ENCODE measurements at regions not wholly inside any gene's neighbourhood (a gene's known extent, or its start where the extent isn't known, plus 50 kb on each side); places are given as distances from the start of the nearest gene placed in this dataset.

- Histone ChIP-seq H2BK120ac (ENCODE audit: low read depth, low read length) (no peak overlapping the region), H2AK5ac (ENCODE audit: low read length, severe bottlenecking) (no peak overlapping the region), H2BK5ac (ENCODE audit: low read depth, low read length, poor library complexity, severe bottlenecking) (no peak overlapping the region), H3K4me1 (ENCODE audit: control insufficient read depth, insufficient read depth, low read depth, low read length) (no peaks in the 10 kb centered on the region), H3K9me3 (ENCODE audit: control insufficient read depth, low read length) (no peaks in the 10 kb centered on the region), H3K4me3 (ENCODE audit: insufficient read depth in 1 of 2, low read depth in 1 of 2, low read length in 2 of 2) (no peak overlapping the region), H3K27ac (ENCODE audit: low read length, poor library complexity, severe bottlenecking) (no peak overlapping the region), H3K36me3 (ENCODE audit: control insufficient read depth in 1 of 2, insufficient read depth in 2 of 2, low read depth in 1 of 2, low read length in 2 of 2) (no peaks in the 10 kb centered on the region), H4K91ac (ENCODE audit: low read length) (no peak overlapping the region), H3K4ac (ENCODE audit: low read depth in 1 of 2, low read length in 2 of 2) (no peak overlapping the region), H3K18ac (ENCODE audit: low read depth in 1 of 2, low read length in 2 of 2) (peak overlapping the region in 1 of 2 experiments; percentile 25), H2BK12ac (ENCODE audit: low read length in 2 of 2) (no peak overlapping the region), H4K8ac (ENCODE audit: low read length) (no peak overlapping the region), H2AFZ (ENCODE audit: low read depth, low read length) (no peak overlapping the region), H3K23ac (ENCODE audit: low read length in 2 of 2) (no peak overlapping the region), H3K4me2 (ENCODE audit: low read length, poor library complexity, severe bottlenecking) (no peak overlapping the region), H3K27me3 (ENCODE audit: control insufficient read depth in 1 of 2, insufficient read depth in 1 of 2, low read length in 2 of 2) (peaks cover 0 to 7% of the 10 kb centered on the region in 2 experiments), H2BK15ac (ENCODE audit: low read depth, poor library complexity, severe bottlenecking) (no peak overlapping the region), H3K14ac (ENCODE audit: low read length in 2 of 2) (no peak overlapping the region), H3K79me1 (replicated peaks; ENCODE audit: low read length, poor library complexity, severe bottlenecking) (no peaks in the 10 kb centered on the region), H3K9ac (ENCODE audit: low read length) (no peak overlapping the region)
- 62% methylated on average over 5 of the region's 5 CpGs for WGBS
- DNase-seq: no peak
Observed at GRCh38 chr18:57915865-57916582, 112.9 kb upstream of the ATP8B1 start.

GRCh38 chr18:57915248-57915647 lies 112.1 kb upstream of the ATP8B1 start:
- H3K18ac ChIP-seq (ENCODE audit: low read depth in 1 of 2, low read length in 2 of 2): no peak overlapping the region
- WGBS: 100% methylated on average over 1 of the region's 2 CpGs
- H2BK120ac ChIP-seq (ENCODE audit: low read depth, low read length): no peak overlapping the region
- H3K27me3 ChIP-seq (ENCODE audit: control insufficient read depth in 1 of 2, insufficient read depth in 1 of 2, low read length in 2 of 2): peaks cover 0 to 7% of the 10 kb centered on the region in 2 experiments
- H4K91ac ChIP-seq (ENCODE audit: low read length): no peak overlapping the region
- no peaks in the 10 kb centered on the region for H3K9me3 ChIP-seq (ENCODE audit: control insufficient read depth, low read length)
- peak; percentile 14 for DNase-seq
- no peak overlapping the region for H3K14ac ChIP-seq (ENCODE audit: low read length in 2 of 2)
- H2AFZ ChIP-seq (ENCODE audit: low read depth, low read length): no peak overlapping the region
- no peaks in the 10 kb centered on the region for H3K4me1 ChIP-seq (ENCODE audit: control insufficient read depth, insufficient read depth, low read depth, low read length)
- no peaks in the 10 kb centered on the region for H3K36me3 ChIP-seq (ENCODE audit: control insufficient read depth in 1 of 2, insufficient read depth in 2 of 2, low read depth in 1 of 2, low read length in 2 of 2)
- H3K4ac ChIP-seq (ENCODE audit: low read depth in 1 of 2, low read length in 2 of 2): no peak overlapping the region
- H2BK5ac ChIP-seq (ENCODE audit: low read depth, low read length, poor library complexity, severe bottlenecking): no peak overlapping the region
- no peak overlapping the region for H3K23ac ChIP-seq (ENCODE audit: low read length in 2 of 2)
- H2BK12ac ChIP-seq (ENCODE audit: low read length in 2 of 2): no peak overlapping the region
- no peak overlapping the region for H2BK15ac ChIP-seq (ENCODE audit: low read depth, poor library complexity, severe bottlenecking)
- no peak overlapping the region for H3K4me3 ChIP-seq (ENCODE audit: insufficient read depth in 1 of 2, low read depth in 1 of 2, low read length in 2 of 2)
- no peaks in the 10 kb centered on the region for H3K79me1 ChIP-seq (replicated peaks; ENCODE audit: low read length, poor library complexity, severe bottlenecking)
- no peak overlapping the region for H3K9ac ChIP-seq (ENCODE audit: low read length)
- no peak overlapping the region for H3K4me2 ChIP-seq (ENCODE audit: low read length, poor library complexity, severe bottlenecking)
- no peak overlapping the region for H2AK5ac ChIP-seq (ENCODE audit: low read length, severe bottlenecking)
- no peak overlapping the region for H4K8ac ChIP-seq (ENCODE audit: low read length)
- H3K27ac ChIP-seq (ENCODE audit: low read length, poor library complexity, severe bottlenecking): no peak overlapping the region

- Histone ChIP-seq H2AK5ac (ENCODE audit: low read length, severe bottlenecking) (no peak overlapping the region), H2BK5ac (ENCODE audit: low read depth, low read length, poor library complexity, severe bottlenecking) (no peak overlapping the region), H2BK15ac (ENCODE audit: low read depth, poor library complexity, severe bottlenecking) (no peak overlapping the region), H3K18ac (ENCODE audit: low read depth in 1 of 2, low read length in 2 of 2) (no peak overlapping the region), H3K9me3 (ENCODE audit: control insufficient read depth, low read length) (no peaks in the 10 kb centered on the region), H3K36me3 (ENCODE audit: control insufficient read depth in 1 of 2, insufficient read depth in 2 of 2, low read depth in 1 of 2, low read length in 2 of 2) (no peaks in the 10 kb centered on the region), H4K8ac (ENCODE audit: low read length) (no peak overlapping the region), H4K91ac (ENCODE audit: low read length) (no peak overlapping the region), H3K27ac (ENCODE audit: low read length, poor library complexity, severe bottlenecking) (no peak overlapping the region), H2AFZ (ENCODE audit: low read depth, low read length) (no peak overlapping the region), H2BK120ac (ENCODE audit: low read depth, low read length) (no peak overlapping the region), H3K79me1 (replicated peaks; ENCODE audit: low read length, poor library complexity, severe bottlenecking) (no peaks in the 10 kb centered on the region), H3K4me2 (ENCODE audit: low read length, poor library complexity, severe bottlenecking) (no peak overlapping the region), H3K9ac (ENCODE audit: low read length) (no peak overlapping the region), H3K4me3 (ENCODE audit: insufficient read depth in 1 of 2, low read depth in 1 of 2, low read length in 2 of 2) (no peak overlapping the region), H3K4me1 (ENCODE audit: control insufficient read depth, insufficient read depth, low read depth, low read length) (no peaks in the 10 kb centered on the region), H2BK12ac (ENCODE audit: low read length in 2 of 2) (no peak overlapping the region), H3K27me3 (ENCODE audit: control insufficient read depth in 1 of 2, insufficient read depth in 1 of 2, low read length in 2 of 2) (peaks cover 0 to 13% of the 10 kb centered on the region in 2 experiments), H3K4ac (ENCODE audit: low read depth in 1 of 2, low read length in 2 of 2) (no peak overlapping the region), H3K23ac (ENCODE audit: low read length in 2 of 2) (no peak overlapping the region), H3K14ac (ENCODE audit: low read length in 2 of 2) (no peak overlapping the region)
- WGBS: 95% methylated on average over 5 of the region's 5 CpGs
- no peak for DNase-seq
Observed at GRCh38 chr18:57913686-57914085, 110.6 kb upstream of the ATP8B1 start.

GRCh38 chr18:57910817-57911216 lies 107.7 kb upstream of the ATP8B1 start:
- Histone ChIP-seq H2AFZ (ENCODE audit: low read depth, low read length) (no peak overlapping the region), H3K79me1 (replicated peaks; ENCODE audit: low read length, poor library complexity, severe bottlenecking) (no peaks in the 10 kb centered on the region), H2BK5ac (ENCODE audit: low read depth, low read length, poor library complexity, severe bottlenecking) (no peak overlapping the region), H3K14ac (ENCODE audit: low read length in 2 of 2) (no peak overlapping the region), H2BK15ac (ENCODE audit: low read depth, poor library complexity, severe bottlenecking) (no peak overlapping the region), H3K4me2 (ENCODE audit: low read length, poor library complexity, severe bottlenecking) (no peak overlapping the region), H3K27ac (ENCODE audit: low read length, poor library complexity, severe bottlenecking) (no peak overlapping the region), H4K8ac (ENCODE audit: low read length) (no peak overlapping the region), H3K4me1 (ENCODE audit: control insufficient read depth, insufficient read depth, low read depth, low read length) (no peaks in the 10 kb centered on the region), H3K18ac (ENCODE audit: low read depth in 1 of 2, low read length in 2 of 2) (no peak overlapping the region), H4K91ac (ENCODE audit: low read length) (no peak overlapping the region), H3K4ac (ENCODE audit: low read depth in 1 of 2, low read length in 2 of 2) (no peak overlapping the region), H3K9ac (ENCODE audit: low read length) (no peak overlapping the region), H3K9me3 (ENCODE audit: control insufficient read depth, low read length) (no peaks in the 10 kb centered on the region), H3K23ac (ENCODE audit: low read length in 2 of 2) (no peak overlapping the region), H3K36me3 (ENCODE audit: control insufficient read depth in 1 of 2, insufficient read depth in 2 of 2, low read depth in 1 of 2, low read length in 2 of 2) (no peaks in the 10 kb centered on the region), H2BK120ac (ENCODE audit: low read depth, low read length) (no peak overlapping the region), H3K4me3 (ENCODE audit: insufficient read depth in 1 of 2, low read depth in 1 of 2, low read length in 2 of 2) (no peak overlapping the region), H2BK12ac (ENCODE audit: low read length in 2 of 2) (no peak overlapping the region), H3K27me3 (ENCODE audit: control insufficient read depth in 1 of 2, insufficient read depth in 1 of 2, low read length in 2 of 2) (peaks cover 12 to 29% of the 10 kb centered on the region in 2 experiments), H2AK5ac (ENCODE audit: low read length, severe bottlenecking) (no peak overlapping the region)
- WGBS: 77% methylated on average over 7 of the region's 7 CpGs
- no peak for DNase-seq

Measured in mesenchymal stem cell (in vitro differentiated cells and primary cell).